GM12875 (cell line): ENCODE measurements at regions not wholly inside any gene's neighbourhood (a gene's known extent, or its start where the extent isn't known, plus 50 kb on each side); places are given as distances from the start of the nearest gene placed in this dataset.
"Not testable (repeated sequence)": the region's sequence is repeated elsewhere in the genome, so short reads cannot be mapped to it uniquely, and the experiment has no call there.

Experiments
- H3K4me3 ChIP-seq: one replicate; pipeline ENCODE4 v1.5.1; 2011; ENCODE audit warnings: low read depth, low read length, control low read depth
- TF ChIP-seq, protein P1 (sequence below): IDR thresholded peaks from 2 replicates; pipeline ENCODE4 v1.5.1; 2011; ENCODE audit warnings: low read depth, mild to moderate bottlenecking, control low read depth, inconsistent platforms, low read length, moderate library complexity, borderline replicate concordance; ENCODE audit not compliant: insufficient read depth

DNA sequence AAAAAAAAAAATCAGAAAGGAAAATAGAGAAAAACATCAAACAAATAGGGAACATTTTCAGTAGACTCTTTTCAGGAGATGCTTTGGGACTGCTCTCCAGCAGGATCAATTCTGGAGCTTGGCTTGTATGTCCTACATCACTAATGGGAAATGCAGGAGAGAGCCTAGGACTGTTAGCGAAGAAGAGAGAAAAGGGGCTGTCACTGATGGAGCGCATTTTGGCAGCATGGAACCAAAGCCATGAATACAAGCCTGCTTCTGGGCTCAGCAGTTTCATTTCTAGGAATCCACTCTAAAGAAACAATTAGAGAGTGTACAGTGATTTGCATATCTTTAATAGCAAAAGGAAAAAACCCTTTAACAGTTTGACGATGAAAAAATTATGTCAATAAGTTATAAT is 203.9 kb downstream of the NUFIP1 start:
- TF ChIP-seq, protein P1, sequence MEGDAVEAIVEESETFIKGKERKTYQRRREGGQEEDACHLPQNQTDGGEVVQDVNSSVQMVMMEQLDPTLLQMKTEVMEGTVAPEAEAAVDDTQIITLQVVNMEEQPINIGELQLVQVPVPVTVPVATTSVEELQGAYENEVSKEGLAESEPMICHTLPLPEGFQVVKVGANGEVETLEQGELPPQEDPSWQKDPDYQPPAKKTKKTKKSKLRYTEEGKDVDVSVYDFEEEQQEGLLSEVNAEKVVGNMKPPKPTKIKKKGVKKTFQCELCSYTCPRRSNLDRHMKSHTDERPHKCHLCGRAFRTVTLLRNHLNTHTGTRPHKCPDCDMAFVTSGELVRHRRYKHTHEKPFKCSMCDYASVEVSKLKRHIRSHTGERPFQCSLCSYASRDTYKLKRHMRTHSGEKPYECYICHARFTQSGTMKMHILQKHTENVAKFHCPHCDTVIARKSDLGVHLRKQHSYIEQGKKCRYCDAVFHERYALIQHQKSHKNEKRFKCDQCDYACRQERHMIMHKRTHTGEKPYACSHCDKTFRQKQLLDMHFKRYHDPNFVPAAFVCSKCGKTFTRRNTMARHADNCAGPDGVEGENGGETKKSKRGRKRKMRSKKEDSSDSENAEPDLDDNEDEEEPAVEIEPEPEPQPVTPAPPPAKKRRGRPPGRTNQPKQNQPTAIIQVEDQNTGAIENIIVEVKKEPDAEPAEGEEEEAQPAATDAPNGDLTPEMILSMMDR: no peak
- no peak overlapping the region for H3K4me3 ChIP-seq

DNA sequence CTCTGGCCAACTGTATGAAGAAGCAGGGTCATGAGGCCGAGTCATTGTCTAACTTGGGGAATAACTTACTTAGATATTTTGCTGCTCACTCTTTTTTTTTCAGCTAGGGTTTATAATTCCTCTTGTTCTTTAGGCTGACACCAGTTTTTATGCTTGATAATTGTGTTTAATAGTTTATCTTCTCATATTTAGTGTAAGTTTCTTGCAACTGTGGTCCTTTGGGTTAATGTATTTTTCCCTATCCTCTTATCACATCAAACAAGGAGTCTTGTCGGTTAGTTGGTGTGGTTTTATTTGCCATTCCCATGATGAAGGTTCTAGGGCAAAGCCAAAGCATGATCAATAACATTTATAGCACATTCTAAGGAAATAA is 204.6 kb downstream of the NUFIP1 start:
- H3K4me3 ChIP-seq: no peak overlapping the region
- TF ChIP-seq, protein P1: no peak

DNA sequence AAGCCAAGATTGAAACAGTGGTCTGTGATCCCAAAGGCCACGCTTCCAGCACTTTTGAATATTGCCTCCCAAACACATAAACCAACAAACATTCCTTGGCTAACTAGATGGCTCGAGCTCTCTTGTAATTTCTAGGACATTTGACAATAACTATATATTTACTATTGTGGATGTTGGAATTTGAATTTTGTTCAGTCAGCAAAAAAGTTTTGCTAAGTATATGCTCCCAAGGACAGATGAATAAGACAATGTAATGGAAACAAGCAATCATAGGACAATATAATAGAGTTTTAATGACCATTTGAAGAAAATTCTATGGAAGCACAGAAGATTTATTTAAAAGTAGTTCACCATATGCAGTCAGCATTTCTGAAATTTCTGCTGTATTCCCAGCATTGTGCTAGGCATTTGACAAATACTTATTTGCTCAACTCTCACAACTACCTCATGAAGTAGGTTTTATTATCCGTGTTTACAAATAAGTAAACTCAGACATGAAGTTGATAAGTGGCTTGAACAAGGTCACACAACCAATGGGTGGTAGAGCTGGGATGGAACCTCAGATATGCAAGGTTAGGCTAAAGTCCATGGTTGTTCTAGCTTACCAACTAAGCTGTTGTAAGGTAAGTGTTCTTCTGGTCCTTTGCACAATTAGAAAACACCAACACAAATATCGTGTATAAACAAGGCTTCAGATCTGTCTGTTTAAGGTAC is 205.1 kb downstream of the NUFIP1 start:
- TF ChIP-seq, protein P1: no peak
- no peak overlapping the region for H3K4me3 ChIP-seq

DNA sequence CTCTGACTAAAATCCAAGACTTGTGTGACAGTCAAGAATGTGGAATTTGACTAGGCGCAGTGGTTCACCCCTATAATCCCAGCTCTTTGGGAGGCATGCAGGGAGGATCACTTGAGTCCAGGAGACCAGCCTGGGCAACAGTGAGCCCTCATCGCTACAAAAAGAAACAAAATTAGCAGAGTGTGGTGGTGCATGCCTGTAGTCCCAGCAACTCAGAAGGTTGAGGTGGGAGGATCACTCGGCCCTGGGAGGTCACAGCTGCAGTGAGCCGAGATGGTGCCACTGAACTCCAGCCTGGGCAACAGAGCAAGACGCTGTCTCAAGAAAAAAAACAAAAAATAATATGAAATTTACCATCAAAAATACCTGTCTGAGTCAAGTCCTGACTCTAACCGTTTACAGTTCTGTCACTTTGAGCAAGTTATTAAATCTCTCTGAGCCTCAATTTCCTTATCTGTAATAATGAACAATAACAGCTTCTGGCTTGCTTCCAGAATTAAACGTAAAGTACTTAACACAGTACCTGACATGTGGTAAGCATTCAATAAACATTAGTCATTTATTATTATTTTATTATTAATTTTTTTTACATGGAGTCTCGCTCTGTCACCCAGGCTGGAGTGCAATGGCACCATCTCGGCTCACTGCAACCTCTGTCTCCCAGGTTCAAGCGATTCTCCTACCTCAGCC is 204.6 kb upstream of the TSC22D1 start:
- H3K4me3 ChIP-seq: no peak overlapping the region
- TF ChIP-seq, protein P1: no peak

DNA sequence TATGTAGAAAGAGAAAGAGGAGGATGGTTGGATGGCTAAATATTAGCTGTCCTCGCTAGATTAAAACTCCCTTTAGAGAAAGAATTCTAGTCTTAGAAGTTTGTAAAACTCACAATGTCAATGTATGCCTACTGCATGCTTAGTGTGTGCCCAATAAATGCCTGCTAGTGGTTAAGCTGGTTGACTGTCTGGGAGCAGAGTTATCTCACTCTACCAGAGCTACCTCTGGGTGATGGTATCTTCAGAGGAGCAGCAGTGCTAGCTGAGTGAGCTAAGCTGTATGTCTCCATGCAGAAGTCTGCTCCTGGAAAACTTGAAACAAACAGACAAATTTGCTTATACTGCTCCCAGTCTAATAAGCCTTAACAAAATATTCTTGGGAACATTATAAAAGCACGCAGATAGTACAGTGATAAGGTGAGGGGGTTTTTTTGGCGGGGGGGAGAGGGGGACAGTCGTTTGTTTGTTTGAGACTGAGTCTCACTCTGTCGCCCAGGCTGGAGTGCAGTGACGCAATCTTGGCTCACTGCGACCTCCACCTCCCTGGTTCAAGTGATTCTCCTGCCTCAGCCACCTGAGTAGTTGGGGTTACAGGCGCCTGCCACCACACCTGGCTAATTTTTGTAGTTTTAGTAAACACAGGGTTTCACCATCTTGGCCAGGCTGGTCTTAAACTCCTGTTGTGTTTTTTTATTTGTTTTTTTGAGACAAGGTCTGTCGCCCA is 202.8 kb upstream of the TSC22D1 start:
- H3K4me3 ChIP-seq: no peak overlapping the region
- TF ChIP-seq, protein P1: no peak

DNA sequence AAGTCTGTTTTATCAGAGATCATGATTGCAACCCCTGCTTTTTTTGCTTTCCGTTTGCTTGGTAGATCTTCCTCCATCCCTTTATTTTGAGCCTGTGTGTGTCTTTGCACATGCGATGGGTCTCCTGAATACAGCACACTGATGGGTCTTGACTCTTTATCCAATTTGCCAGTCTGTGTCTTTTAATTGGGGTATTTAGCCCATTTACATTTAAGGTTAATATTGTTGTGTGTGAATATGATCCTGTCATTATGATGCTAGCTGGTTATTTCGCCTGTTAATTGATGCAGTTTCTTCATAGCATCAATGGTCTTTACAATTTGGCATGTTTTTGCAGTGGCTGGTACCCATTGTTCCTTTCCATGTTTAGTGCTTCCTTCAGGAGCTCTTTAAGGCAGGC is 199.2 kb upstream of the TSC22D1 start:
- H3K4me3 ChIP-seq: not testable (repeated sequence)

DNA sequence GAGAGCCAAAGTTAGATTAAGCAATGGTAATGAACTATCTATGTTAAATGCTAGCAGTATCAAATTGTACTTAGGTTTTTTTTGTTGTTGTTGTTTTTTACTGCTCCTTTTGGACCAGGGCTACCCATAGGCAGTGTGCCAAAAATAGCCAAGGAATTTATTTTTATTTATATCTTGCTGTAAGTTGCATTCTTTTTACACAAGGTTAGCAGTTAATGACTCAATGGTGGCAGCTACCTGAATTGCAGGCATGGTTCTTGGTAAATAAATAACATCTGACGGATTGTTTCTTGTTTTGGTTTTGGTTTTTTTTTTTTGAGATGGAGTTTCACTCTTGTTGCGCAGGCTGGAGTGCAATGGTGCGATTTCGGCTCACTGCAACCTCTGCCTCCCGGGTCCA is 194.8 kb upstream of the TSC22D1 start:
- H3K4me3 ChIP-seq: no peak overlapping the region
- TF ChIP-seq, protein P1: no peak
